ENCODE measurements at regions not wholly inside any gene's neighbourhood (a gene's known extent, or its start where the extent isn't known, plus 50 kb on each side); places are given as distances from the start of the nearest gene placed in this dataset.

DNA sequence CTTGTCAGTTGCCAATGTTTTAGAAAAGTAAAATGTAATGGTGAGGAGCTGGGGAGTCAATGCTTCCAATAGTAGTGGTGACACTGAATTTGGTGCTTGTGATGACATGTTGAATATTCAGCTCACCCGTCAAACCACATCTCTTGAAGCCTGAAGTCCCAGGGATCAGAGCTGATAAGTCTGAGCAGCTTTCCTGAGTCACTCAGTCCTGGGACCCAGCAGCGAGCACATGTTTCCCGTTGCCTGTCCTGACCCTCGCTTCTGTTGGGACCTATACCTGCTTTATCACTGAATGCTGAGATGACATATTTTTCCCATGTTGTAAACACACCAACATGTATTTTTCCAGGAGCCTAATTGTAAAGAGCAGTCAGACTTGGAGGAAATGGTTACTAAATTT, 693.6 kb downstream of the QKI start:
- Histone ChIP-seq H3K4me3 (peak overlapping the region; percentile 38 to 52 (median 42)), H3K36me3 (no peaks in the 10 kb centered on the region), H3K9me3 (no peaks in the 10 kb centered on the region), H3K27ac (peak overlapping the region; percentile 95 to 98 (median 98)), H3K4me1 (peaks cover 45 to 50% of the 10 kb centered on the region in 2 donors), H3K27me3 (no peaks in the 10 kb centered on the region)
- DNase-seq, result peak; percentile 55 to 74
- in situ Hi-C loops (cut with MboI; ENCODE audit: low sequenced_read_pairs in 4 of 4) (loop anchor here (5.0 to 25.0 kb wide), 8 partner anchors 143 to 926 kb away; no protein-coding TSS in a partner anchor), intact Hi-C loops (cut with DNase I; ENCODE audit: low total_unique reads) (loop anchor here (2.0 to 5.0 kb wide), 5 partner anchors 293 to 811 kb away; partner anchors contain the start of gene QKI)
- peak; percentile 21 to 28 for ATAC-seq
- TF ChIP-seq POLR2A (IDR thresholded peaks at IDR 0.05), result peak in 1 of 2 donors; percentile 50
- TF ChIP-seq, protein P1, sequence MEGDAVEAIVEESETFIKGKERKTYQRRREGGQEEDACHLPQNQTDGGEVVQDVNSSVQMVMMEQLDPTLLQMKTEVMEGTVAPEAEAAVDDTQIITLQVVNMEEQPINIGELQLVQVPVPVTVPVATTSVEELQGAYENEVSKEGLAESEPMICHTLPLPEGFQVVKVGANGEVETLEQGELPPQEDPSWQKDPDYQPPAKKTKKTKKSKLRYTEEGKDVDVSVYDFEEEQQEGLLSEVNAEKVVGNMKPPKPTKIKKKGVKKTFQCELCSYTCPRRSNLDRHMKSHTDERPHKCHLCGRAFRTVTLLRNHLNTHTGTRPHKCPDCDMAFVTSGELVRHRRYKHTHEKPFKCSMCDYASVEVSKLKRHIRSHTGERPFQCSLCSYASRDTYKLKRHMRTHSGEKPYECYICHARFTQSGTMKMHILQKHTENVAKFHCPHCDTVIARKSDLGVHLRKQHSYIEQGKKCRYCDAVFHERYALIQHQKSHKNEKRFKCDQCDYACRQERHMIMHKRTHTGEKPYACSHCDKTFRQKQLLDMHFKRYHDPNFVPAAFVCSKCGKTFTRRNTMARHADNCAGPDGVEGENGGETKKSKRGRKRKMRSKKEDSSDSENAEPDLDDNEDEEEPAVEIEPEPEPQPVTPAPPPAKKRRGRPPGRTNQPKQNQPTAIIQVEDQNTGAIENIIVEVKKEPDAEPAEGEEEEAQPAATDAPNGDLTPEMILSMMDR (IDR thresholded peaks at IDR 0.05 in 4 of 5, conservative IDR thresholded peaks at IDR 0.05 in 1 of 5), result no peak

DNA sequence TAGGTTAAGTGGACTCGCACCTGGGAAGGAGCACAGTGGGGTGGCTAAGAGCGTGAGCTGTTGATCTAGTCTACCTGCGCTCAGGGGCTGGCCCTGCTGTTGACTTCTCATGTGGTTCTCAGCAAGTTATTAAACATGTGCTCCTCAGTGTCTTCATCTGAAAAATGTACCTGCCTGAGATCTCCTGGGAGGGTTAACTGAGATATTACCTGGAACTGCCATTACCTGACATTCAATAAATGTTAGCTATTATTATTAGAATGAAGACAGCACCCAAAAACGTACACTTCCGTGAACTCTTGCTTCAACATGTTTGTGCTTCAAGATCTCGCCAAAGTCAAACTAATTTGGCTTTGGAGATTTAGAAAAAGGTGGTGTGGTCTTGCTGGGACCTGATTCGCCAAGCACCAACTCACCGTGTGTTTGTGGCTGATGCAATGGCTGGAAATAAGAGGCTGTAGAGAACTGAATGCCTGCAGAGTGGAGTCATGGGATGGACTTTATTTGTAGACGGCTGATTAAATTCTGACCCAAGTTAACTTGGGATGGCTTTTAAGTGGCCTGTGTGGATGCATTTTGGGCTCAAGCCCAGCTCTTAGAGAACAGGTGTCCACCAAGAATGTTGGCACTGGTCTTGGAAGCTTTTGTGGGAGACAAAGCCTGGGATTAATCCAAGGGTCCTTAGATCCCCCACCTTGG, 692.9 kb downstream of the QKI start:
- DNase-seq, result peak; percentile 67 to 84
- Histone ChIP-seq H3K9me3 (no peaks in the 10 kb centered on the region), H3K4me1 (peaks cover 51 to 56% of the 10 kb centered on the region in 2 donors), H3K27ac (peak overlapping the region; percentile 95 to 98 (median 98)), H3K4me3 (no peak overlapping the region), H3K27me3 (no peaks in the 10 kb centered on the region), H3K36me3 (no peaks in the 10 kb centered on the region)
- intact Hi-C loops (cut with DNase I; ENCODE audit: low total_unique reads), result loop anchor here (5.0 kb wide), 1 partner anchor 810 kb away; no protein-coding TSS in a partner anchor
- in situ Hi-C loops (cut with MboI; ENCODE audit: low sequenced_read_pairs in 4 of 4), result loop anchor here (5.0 to 25.0 kb wide), 8 partner anchors 143 to 925 kb away; no protein-coding TSS in a partner anchor
- ATAC-seq, result peak; percentile 59 to 66
- TF ChIP-seq POLR2A (IDR thresholded peaks at IDR 0.05), result peak; percentile 54 to 70
- TF ChIP-seq, protein P1 (IDR thresholded peaks at IDR 0.05 in 4 of 5, conservative IDR thresholded peaks at IDR 0.05 in 1 of 5), result no peak

DNA sequence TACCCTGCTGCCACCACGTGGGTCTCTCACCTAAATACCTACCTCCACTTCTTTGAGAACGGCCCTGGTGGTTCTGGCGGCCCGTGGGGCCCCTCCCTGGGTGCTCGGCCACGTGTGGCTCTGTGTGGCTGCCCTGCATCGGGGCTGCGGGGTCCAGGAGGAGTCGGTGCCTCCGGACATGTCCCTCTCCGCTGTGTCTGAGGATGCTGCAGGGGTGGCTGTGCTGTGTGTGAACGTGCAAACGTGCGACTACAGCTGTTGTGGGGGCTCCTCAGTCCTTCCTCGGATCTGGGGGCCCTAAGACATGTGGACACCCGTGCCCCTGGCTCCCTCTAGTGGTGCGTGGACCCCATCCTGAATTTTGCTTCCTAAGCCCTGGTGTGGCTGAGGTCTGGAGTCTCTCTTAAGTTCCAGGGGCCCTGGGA, 691.8 kb downstream of the QKI start:
- Histone ChIP-seq H3K4me1 (peaks cover 56 to 66% of the 10 kb centered on the region in 2 donors), H3K27ac (peak overlapping the region; percentile 95 to 98 (median 98)), H3K27me3 (no peaks in the 10 kb centered on the region), H3K36me3 (no peaks in the 10 kb centered on the region), H3K4me3 (no peak overlapping the region), H3K9me3 (no peaks in the 10 kb centered on the region)
- peak in 1 of 2 donors; percentile 75 for DNase-seq
- TF ChIP-seq, protein P1 (IDR thresholded peaks at IDR 0.05 in 4 of 5, conservative IDR thresholded peaks at IDR 0.05 in 1 of 5), result peak; percentile 38 to 67 (median 57)
- no peak for TF ChIP-seq POLR2A (IDR thresholded peaks at IDR 0.05)
- no peak for ATAC-seq
- in situ Hi-C loops (cut with MboI; ENCODE audit: low sequenced_read_pairs in 4 of 4) (loop anchor here (5.0 to 25.0 kb wide), 8 partner anchors 142 to 924 kb away; no protein-coding TSS in a partner anchor), intact Hi-C loops (cut with DNase I; ENCODE audit: low total_unique reads) (loop anchor here (5.0 kb wide), 1 partner anchor 809 kb away; no protein-coding TSS in a partner anchor)

DNA sequence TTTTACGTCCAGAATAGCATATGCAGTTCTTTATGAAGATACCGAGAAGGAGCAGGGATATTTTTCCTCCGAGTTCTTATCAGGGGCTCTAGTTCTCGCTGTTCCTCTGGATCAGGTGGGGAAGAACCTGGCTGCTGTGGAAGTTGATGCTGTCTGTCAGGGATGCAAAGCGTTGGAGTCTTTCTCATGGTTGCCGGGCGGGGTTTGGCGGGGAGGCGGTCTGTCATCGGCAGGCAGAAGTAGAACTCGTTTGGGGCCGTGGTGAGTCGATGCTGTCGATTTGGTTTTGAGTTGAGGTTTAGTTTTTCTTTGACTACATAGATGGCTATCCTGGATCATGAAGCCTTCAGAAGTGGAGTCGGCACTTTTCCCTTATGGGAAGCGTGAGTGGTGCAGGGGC, 691.2 kb downstream of the QKI start:
- ATAC-seq, result no peak
- in situ Hi-C loops (cut with MboI; ENCODE audit: low sequenced_read_pairs in 4 of 4), result loop anchor here (5.0 to 25.0 kb wide), 8 partner anchors 141 to 923 kb away; no protein-coding TSS in a partner anchor
- Histone ChIP-seq H3K4me1 (peaks cover 56 to 66% of the 10 kb centered on the region in 2 donors), H3K4me3 (no peak overlapping the region), H3K27me3 (no peaks in the 10 kb centered on the region), H3K27ac (peak overlapping the region; percentile 95 to 98 (median 98)), H3K36me3 (no peaks in the 10 kb centered on the region), H3K9me3 (no peaks in the 10 kb centered on the region)
- intact Hi-C loops (cut with DNase I; ENCODE audit: low total_unique reads), result loop anchor here (5.0 kb wide), 1 partner anchor 808 kb away; no protein-coding TSS in a partner anchor
- TF ChIP-seq, protein P1 (IDR thresholded peaks at IDR 0.05 in 4 of 5, conservative IDR thresholded peaks at IDR 0.05 in 1 of 5), result no peak
- no peak for TF ChIP-seq POLR2A (IDR thresholded peaks at IDR 0.05)
- DNase-seq, result no peak

All from gastrocnemius medialis (tissue), 4 donors.